K562 (cell line): ENCODE measurements at regions not wholly inside any gene's neighbourhood (a gene's known extent, or its start where the extent isn't known, plus 50 kb on each side); places are given as distances from the start of the nearest gene placed in this dataset.

Experiments
- ATAC-seq: fragments of 200-7000 bp; cut with Tn5 transposase; 3 replicates; pipeline ENCODE4 v1.9.1; 2020; ENCODE audit warnings: moderate library complexity
- BruUV-seq: library from RNA; stranded (reverse); fragments of 400-500 nt; replicated peaks from 2 replicates; lab custom pipeline; 2021; lab: Mats Ljungman, UMichigan
- CTCF ChIA-PET: fragments of 300-600 bp; formaldehyde crosslinking; extraction: SDS; loops from one replicate; lab custom pipeline; 2021; ENCODE audit warnings: low intra/inter-chr PET ratio; lab: Yijun Ruan, JAX
- POLR2A ChIA-PET: fragments of 300-600, 350-650 bp; sonication (Branson Sonifier 250); formaldehyde crosslinking; extraction: SDS; loops from one replicate; lab custom pipeline; 2021; ENCODE audit warnings: antibody characterized with exemption, inconsistent platforms; lab: Yijun Ruan, JAX
- DNase-seq, 4 experiments: peaks; one replicate each; pipeline versions ENCODE4 v3.0.0 to v3.0.0-alpha.2; 2011 to 2018; ENCODE audit warnings: low spot score in 3 of 4, mixed read lengths in 3 of 4; ENCODE audit errors: extremely low read depth in 1 of 4
- FAIRE-seq: peaks from 2 replicates; lab custom pipeline; 2011; peaks lifted over from hg19 to GRCh38; lab: Jason Lieb, UNC
- H2AFZ ChIP-seq: 2 replicates; pipeline ENCODE4 v1.6.0; 2011; ENCODE audit warnings: low read depth, low read length, control low read depth, inconsistent platforms
- H3K27ac ChIP-seq: fragments of 200-600 bp; 3 replicates; pipeline ENCODE4 v1.8.0; 2011; ENCODE audit warnings: low read depth, mild to moderate bottlenecking, control low read depth, inconsistent platforms, low read length, moderate library complexity, mixed read lengths; ENCODE audit errors: extremely low read depth
- H3K27me3 ChIP-seq, 2 experiments: fragments of 300-600 bp in 1 of 2; 2 replicates in 1 of 2; 3 replicates in 1 of 2; pipeline versions ENCODE4 v1.6.0 to v1.8.0; 2011; ENCODE audit warnings: inconsistent platforms in 2 of 2, low read length in 2 of 2, mild to moderate bottlenecking in 1 of 2, mixed read lengths in 1 of 2, moderate library complexity in 1 of 2; ENCODE audit not compliant: control insufficient read depth in 2 of 2, insufficient read depth in 2 of 2
- H3K36me3 ChIP-seq: fragments of 300-600 bp; 3 replicates; pipeline ENCODE4 v1.8.0; 2011; ENCODE audit warnings: mild to moderate bottlenecking, low read length, inconsistent platforms; ENCODE audit not compliant: control insufficient read depth, insufficient read depth
- H3K4me1 ChIP-seq, 2 experiments: fragments of 200-600 bp in 1 of 2; replicated peaks in 1 of 2; 2 replicates in 1 of 2; 3 replicates in 1 of 2; pipeline versions ENCODE4 v1.5.1 to v1.8.0; 2011; ENCODE audit warnings: inconsistent platforms in 2 of 2, low read length in 2 of 2, mild to moderate bottlenecking in 1 of 2, mixed read lengths in 1 of 2, moderate library complexity in 1 of 2; ENCODE audit not compliant: control insufficient read depth in 2 of 2, insufficient read depth in 2 of 2
- H3K4me2 ChIP-seq: 2 replicates; pipeline ENCODE4 v1.6.1; 2011; ENCODE audit warnings: low read length, control low read depth, inconsistent platforms, mixed read lengths; ENCODE audit not compliant: insufficient read depth
- H3K4me3 ChIP-seq: fragments of 200-600 bp; sonication (generic), shearing (Covaris generic); 2 replicates; pipeline ENCODE4 v1.5.1; 2016; ENCODE audit warnings: control low read depth, inconsistent platforms
- H3K79me2 ChIP-seq: fragments of 200-600 bp; 3 replicates; pipeline ENCODE4 v1.8.0; 2011; ENCODE audit warnings: low read length, inconsistent platforms; ENCODE audit not compliant: control insufficient read depth, insufficient read depth
- H3K9ac ChIP-seq, 2 experiments: 2 replicates each; pipeline versions ENCODE4 v1.6.0 to v1.6.1; 2011; ENCODE audit warnings: low read depth in 2 of 2, low read length in 2 of 2, control low read depth in 1 of 2, inconsistent platforms in 1 of 2, mild to moderate bottlenecking in 1 of 2, mixed read lengths in 1 of 2; ENCODE audit not compliant: insufficient read depth in 1 of 2
- H3K9me1 ChIP-seq: one replicate; pipeline ENCODE4 v1.6.0; 2011; ENCODE audit warnings: inconsistent platforms, mild to moderate bottlenecking, low read length, moderate library complexity; ENCODE audit not compliant: control insufficient read depth, insufficient read depth
- H3K9me3 ChIP-seq: replicated peaks from 2 replicates; pipeline ENCODE4 v1.5.1; 2011; ENCODE audit warnings: low read depth, low read length, inconsistent platforms; ENCODE audit not compliant: control insufficient read depth, insufficient read depth
- H4K20me1 ChIP-seq: replicated peaks from 2 replicates; pipeline ENCODE4 v1.6.1; 2011; ENCODE audit warnings: low read length, inconsistent platforms, mixed read lengths; ENCODE audit not compliant: control insufficient read depth, insufficient read depth
- ATF3 ChIP-seq, 2 experiments: fragments of 450-650 bp in 1 of 2; sonication (generic) in 1 of 2; formaldehyde crosslinking in 1 of 2; IDR thresholded peaks in 1 of 2; conservative IDR thresholded peaks in 1 of 2; 2 replicates each; pipeline versions ENCODE4 v1.6.1 to v1.8.1; 2016 to 2023; ENCODE audit warnings: mild to moderate bottlenecking in 2 of 2, moderate library complexity in 2 of 2, inconsistent platforms in 1 of 2, missing genetic modification reagents in 1 of 2
- BRF1 ChIP-seq: IDR thresholded peaks from 3 replicates; pipeline ENCODE4 v1.6.1; 2011; ENCODE audit warnings: borderline replicate concordance, mild to moderate bottlenecking; ENCODE audit not compliant: insufficient read length; ENCODE audit errors: extremely low read depth
- CTBP1 ChIP-seq: fragments of 450-650 bp; IDR thresholded peaks from 2 replicates; pipeline ENCODE4 v1.6.1; 2016; ENCODE audit warnings: borderline replicate concordance
- HDGF ChIP-seq: fragments of 450-650 bp; IDR thresholded peaks from 2 replicates; pipeline ENCODE4 v1.6.1; 2016
- KHSRP ChIP-seq: fragments of 450-650 bp; IDR thresholded peaks from 2 replicates; pipeline ENCODE4 v1.6.1; 2017
- RAD51 ChIP-seq: fragments of 450-650 bp; IDR thresholded peaks from 2 replicates; pipeline ENCODE4 v1.7.1; 2016; ENCODE audit warnings: low read depth, mild to moderate bottlenecking, borderline replicate concordance
- RBM15 ChIP-seq: fragments of 200-400 bp; formaldehyde crosslinking; IDR thresholded peaks from 2 replicates; pipeline ENCODE4 v1.6.1; 2018; ENCODE audit warnings: mild to moderate bottlenecking, low read length, moderate library complexity; ENCODE audit not compliant: insufficient read depth
- SMARCC2 ChIP-seq: fragments of 450-650 bp; IDR thresholded peaks from 2 replicates; pipeline ENCODE4 v1.6.1; 2017; ENCODE audit warnings: antibody characterized with exemption, moderate library complexity, mild to moderate bottlenecking, low read depth
- USF2 ChIP-seq: sonication (generic); formaldehyde crosslinking; IDR thresholded peaks from 2 replicates; pipeline ENCODE4 v1.5.0; 2020; ENCODE audit warnings: missing genetic modification reagents
- ZBTB34 ChIP-seq: fragments of 250-450 bp; sonication (Bioruptor Pico); IDR thresholded peaks from 2 replicates; pipeline ENCODE4 v1.8.0; 2021; ENCODE audit warnings: mild to moderate bottlenecking, moderate library complexity
- ZNF224 ChIP-seq: sonication (generic); formaldehyde crosslinking; IDR thresholded peaks from 2 replicates; pipeline ENCODE4 v1.8.0; 2022; ENCODE audit warnings: mild to moderate bottlenecking, missing genetic modification reagents
- ZNF717 ChIP-seq: fragments of 250-450 bp; sonication (Bioruptor Pico); IDR thresholded peaks from 2 replicates; pipeline ENCODE4 v1.5.0; 2021
- WGBS: fragments of 100-300 bp; shearing (Covaris generic); methylation state at CpG from one replicate; pipeline ENCODE4 v1.1.6; 2016; ENCODE audit warnings: low coverage, mixed read lengths; ENCODE audit not compliant: insufficient coverage; ENCODE audit errors: missing lambda C conversion rate; 5-methylcytosine and 5-hydroxymethylcytosine counted together
- in situ Hi-C: fragments of 300-500 bp; cut with MboI; formaldehyde crosslinking; loops from 4 replicates; pipeline ENCODE4 v1.15.0; 2018; ENCODE audit warnings: inconsistent platforms, mixed read lengths
- intact Hi-C: fragments of 100-400 bp; cut with micrococcal nuclease; formaldehyde crosslinking; loops from 2 replicates; pipeline ENCODE4 v1.14.2; 2022

- Histone ChIP-seq H3K9me3 (no peaks in the 10 kb centered on the region), H3K36me3 (no peaks in the 10 kb centered on the region), H3K4me1 (no peaks in the 10 kb centered on the region), H3K79me2 (no peaks in the 10 kb centered on the region), H3K9me1 (no peaks in the 10 kb centered on the region), H4K20me1 (no peaks in the 10 kb centered on the region), H3K27ac (no peak overlapping the region), H3K4me3 (no peak overlapping the region), H3K27me3 (no peaks in the 10 kb centered on the region), H3K9ac (no peak overlapping the region), H2AFZ (no peak overlapping the region), H3K4me2 (no peak overlapping the region)
- ChIA-PET CTCF (no interaction called here), POLR2A (no interaction called here)
- WGBS, result 0% methylated on average over 2 of the region's 2 CpGs
- intact Hi-C loops, result no loop called here
- BruUV-seq, result no TSS peak
- TF ChIP-seq ZNF224 (CRISPR knock-in tag), result no peak
- no peak for TF ChIP-seq USF2
- no peak for TF ChIP-seq ATF3 (IDR thresholded peaks at IDR 0.05)
- no peak for TF ChIP-seq ATF3 (CRISPR knock-in tag; conservative IDR thresholded peaks at IDR 0.05)
- TF ChIP-seq HDGF, result no peak
- TF ChIP-seq RAD51, result no peak
- TF ChIP-seq CTBP1, result no peak
- TF ChIP-seq ZNF717, result no peak
- no peak for TF ChIP-seq ZBTB34 (CRISPR knock-in tag)
- no peak for TF ChIP-seq BRF1
- TF ChIP-seq SMARCC2, result no peak
- no peak for TF ChIP-seq RBM15
- TF ChIP-seq KHSRP, result no peak
- ATAC-seq (no peak), DNase-seq (no peak), FAIRE-seq (no peak)
- in situ Hi-C loops, result no loop called here
These were observed 395.3 kb upstream of the BTBD3 start for GRCh38 chr20:11522366-11522741.
